DMS153 (cell line): ENCODE measurements at regions not wholly inside any gene's neighbourhood (a gene's known extent, or its start where the extent isn't known, plus 50 kb on each side); places are given as distances from the start of the nearest gene placed in this dataset.

ENCODE experiments used
- DNase-seq: peaks from one replicate; lab custom pipeline; 2025; lab: John Stamatoyannopoulos, UW

DNA sequence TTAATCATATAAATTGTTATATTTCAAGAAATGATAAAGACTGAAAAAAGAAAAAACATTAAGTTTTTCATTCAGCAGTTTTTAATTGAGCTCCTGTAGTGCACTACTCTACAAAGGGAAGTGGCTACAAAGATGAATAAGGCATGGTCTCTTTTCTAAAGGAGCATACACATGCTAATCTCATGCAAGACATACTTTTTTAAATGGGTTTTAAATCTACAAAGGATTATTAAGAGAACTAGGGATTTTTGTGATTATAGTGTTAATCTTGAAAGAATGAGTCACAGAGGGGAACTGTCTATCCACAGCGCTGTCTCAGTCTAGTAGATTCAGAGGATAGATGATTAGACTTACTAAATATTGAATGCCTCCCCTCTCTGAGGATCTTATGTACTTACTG is 1722.2 kb downstream of the RPA4 start:
- DNase-seq = no peak

DNA sequence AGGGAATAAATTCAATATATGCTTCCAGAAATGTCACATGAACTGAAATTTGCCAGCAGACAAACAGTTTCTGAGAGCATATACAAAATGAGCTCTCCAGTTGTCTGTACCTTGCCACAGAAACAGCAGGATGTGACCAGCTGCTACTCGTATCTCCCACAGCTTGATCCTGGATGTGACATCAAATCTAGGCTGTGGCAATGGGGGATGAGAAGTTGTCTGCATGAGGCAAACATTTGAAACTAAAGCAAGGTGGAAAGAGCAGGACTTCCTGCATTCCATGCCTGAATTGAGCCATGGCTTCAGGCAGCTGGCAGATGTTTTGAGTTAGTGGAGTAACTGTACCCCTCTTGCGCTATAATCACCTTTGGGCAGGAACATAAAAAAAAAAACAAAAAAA is 1724.0 kb downstream of the RPA4 start:
- no peak for DNase-seq

DNA sequence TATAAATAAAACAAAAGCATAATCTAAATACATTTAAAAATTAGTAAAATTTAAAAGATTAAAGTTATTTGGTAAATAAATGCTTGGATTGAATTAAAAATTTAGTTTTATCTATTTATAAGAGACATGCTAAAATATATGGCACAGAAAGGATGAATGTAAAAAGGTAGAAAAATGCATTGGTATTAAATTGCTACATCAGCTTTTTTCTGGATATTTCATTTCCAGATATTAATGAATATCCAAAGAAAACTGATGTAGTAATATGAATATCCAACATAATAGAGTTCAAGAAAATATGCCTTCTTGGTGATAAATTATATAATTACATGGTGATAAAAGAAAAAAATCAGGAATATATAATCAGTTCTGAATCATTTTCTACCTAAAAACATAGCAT is 1743.9 kb downstream of the RPA4 start:
- DNase-seq = no peak

DNA sequence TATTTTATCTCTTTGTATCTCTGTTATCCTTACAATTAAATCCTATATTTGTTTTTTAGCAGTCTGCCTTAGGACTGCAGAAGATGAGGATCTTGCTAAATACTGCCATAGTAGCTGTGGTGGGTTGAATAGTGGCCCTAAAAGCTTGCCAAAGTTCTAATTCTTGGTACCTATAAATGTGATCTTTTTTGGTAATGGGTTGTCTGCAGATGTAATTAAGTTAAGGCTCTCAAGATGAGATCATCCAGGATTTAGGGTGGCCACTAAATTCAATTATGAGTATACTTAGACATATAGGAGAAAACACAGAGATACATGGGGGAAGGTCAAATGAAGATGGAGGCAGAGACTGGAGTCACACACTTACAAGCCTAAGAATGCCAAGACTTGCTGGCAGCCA is 1753.7 kb downstream of the RPA4 start:
- DNase-seq = no peak

DNA sequence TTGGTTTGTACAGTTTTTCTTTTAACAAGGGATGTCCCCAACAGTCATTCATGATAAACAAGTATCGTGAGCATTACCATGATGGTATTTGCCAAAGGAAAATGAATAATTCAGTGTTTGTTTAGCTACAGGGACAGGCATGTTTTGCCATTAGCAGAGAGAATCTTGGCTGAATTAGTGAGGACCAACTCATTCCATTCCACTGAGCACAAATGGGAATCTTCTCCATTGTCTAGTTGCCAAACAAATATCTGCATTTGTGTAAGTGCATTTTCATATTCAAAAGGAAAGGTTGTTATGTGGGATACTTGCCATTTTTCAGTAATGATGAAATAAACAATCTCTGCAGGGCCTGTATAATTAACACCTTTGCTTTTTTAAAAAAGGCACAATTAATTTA is 1762.6 kb downstream of the RPA4 start:
- no peak for DNase-seq

DNA sequence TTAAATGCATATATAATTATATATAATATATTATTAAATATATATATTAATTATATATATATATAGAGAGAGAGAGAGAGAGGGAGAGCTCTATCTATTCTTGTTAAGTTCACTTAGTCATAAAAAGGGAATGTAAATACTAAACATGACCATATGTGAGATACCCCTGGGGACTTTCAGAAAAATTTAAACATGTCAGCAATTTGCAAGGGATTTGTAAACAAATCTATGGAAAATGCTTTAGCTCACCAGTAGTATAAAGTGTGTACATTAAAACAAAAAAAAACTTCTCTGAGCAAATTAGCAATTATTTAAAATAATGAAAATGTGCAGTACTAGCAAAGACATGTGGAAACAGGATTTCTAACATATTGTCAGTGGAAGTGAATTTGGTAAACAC is 1755.5 kb downstream of the PCDH19 start:
- DNase-seq = no peak
